ENCODE measurements at regions not wholly inside any gene's neighbourhood (a gene's known extent, or its start where the extent isn't known, plus 50 kb on each side); places are given as distances from the start of the nearest gene placed in this dataset.
"Not testable (repeated sequence)": the region's sequence is repeated elsewhere in the genome, so short reads cannot be mapped to it uniquely, and the experiment has no call there.

DNA sequence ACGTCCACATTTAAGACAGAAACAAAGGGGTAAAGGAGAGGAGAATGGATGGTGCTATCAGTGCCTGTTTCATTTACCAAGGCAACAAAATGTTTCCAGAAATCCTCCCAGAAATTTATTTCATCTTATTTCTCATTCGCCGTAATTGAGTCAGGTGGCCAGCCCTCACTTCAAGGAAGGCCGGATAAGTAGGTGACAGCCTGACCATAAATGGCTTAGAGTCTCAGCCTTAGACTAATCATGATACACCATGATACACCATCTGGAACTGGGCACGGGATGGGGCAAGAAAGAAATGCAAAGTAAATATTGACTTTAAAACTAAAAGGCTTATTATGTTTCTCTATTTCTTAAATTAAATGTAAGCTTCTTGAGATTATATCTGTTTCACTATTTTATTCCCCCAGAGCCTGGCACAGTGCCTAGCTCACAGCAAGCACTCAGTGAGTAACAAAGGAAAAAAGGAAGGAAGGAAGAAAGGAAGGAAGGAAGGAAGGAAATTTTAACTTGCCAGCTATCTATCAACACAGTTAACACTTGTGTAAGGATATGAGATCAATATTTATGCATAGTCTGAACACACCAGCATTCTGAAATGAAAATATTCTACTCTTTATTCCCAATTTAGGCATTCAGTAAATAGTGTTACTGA lies 106.1 kb upstream of the FSCB start:
- no peak for DNase-seq (ENCODE audit: low read depth)
- TF ChIP-seq, protein P1, sequence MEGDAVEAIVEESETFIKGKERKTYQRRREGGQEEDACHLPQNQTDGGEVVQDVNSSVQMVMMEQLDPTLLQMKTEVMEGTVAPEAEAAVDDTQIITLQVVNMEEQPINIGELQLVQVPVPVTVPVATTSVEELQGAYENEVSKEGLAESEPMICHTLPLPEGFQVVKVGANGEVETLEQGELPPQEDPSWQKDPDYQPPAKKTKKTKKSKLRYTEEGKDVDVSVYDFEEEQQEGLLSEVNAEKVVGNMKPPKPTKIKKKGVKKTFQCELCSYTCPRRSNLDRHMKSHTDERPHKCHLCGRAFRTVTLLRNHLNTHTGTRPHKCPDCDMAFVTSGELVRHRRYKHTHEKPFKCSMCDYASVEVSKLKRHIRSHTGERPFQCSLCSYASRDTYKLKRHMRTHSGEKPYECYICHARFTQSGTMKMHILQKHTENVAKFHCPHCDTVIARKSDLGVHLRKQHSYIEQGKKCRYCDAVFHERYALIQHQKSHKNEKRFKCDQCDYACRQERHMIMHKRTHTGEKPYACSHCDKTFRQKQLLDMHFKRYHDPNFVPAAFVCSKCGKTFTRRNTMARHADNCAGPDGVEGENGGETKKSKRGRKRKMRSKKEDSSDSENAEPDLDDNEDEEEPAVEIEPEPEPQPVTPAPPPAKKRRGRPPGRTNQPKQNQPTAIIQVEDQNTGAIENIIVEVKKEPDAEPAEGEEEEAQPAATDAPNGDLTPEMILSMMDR (IDR thresholded peaks at IDR 0.05; ENCODE audit: insufficient read depth, low read depth, low read length, missing control alignments) = no peak
- no peak overlapping the region for H3K4me3 ChIP-seq (ENCODE audit: low read length)

DNA sequence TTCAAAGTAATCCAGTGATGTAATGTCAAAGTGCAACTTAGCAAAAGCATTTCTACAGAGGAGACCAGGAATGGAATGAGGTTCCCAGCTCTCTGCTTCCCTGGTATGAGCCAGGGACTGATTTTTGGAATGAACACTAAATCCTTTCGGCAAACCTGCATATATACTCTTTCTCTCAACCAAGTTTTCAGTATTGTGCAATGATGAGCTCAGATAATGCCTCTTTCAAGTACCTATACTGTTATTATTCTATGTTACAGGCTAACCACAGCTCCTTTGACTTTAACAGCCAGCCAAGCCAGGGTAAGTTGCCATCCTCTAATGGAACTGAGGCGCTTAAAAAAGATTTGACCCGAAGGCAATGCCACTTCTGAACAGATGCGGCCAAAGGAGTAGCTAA lies 104.9 kb upstream of the FSCB start:
- H3K4me3 ChIP-seq (ENCODE audit: low read length) = no peak overlapping the region
- DNase-seq (ENCODE audit: low read depth) = no peak
- TF ChIP-seq, protein P1 (IDR thresholded peaks at IDR 0.05; ENCODE audit: insufficient read depth, low read depth, low read length, missing control alignments) = no peak

DNA sequence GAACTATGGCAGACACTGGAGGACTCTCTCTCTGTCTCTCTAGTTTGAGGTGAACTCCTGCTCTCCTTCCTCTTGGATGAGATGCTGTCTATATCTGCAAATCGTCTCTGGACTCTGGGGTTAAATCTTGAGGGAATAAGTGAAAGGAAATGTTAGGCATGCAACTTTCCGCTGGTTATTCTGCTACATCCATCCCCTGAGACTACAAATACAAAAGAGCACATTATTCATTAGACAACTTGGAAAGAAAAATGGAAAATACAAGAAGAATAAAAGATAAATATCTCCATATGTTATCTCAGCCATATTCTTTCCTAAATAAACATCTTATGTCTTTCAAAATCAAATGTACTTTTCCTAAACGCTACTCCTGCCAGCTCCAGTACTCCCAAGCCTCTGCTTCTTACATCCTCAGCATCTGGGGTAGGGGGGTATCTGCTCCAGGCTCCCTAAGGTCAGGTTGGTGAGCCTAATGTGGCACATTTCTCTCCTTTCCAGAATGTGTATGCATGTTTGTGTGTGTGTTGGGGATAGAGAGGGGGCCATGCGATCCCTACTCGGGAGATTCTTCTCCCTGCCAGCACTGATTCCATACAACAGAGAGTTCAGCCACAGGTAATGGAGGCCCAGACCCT lies 102.9 kb upstream of the FSCB start:
- no peak for DNase-seq (ENCODE audit: low read depth)
- TF ChIP-seq, protein P1 (IDR thresholded peaks at IDR 0.05; ENCODE audit: insufficient read depth, low read depth, low read length, missing control alignments) = no peak
- no peak overlapping the region for H3K4me3 ChIP-seq (ENCODE audit: low read length)

DNA sequence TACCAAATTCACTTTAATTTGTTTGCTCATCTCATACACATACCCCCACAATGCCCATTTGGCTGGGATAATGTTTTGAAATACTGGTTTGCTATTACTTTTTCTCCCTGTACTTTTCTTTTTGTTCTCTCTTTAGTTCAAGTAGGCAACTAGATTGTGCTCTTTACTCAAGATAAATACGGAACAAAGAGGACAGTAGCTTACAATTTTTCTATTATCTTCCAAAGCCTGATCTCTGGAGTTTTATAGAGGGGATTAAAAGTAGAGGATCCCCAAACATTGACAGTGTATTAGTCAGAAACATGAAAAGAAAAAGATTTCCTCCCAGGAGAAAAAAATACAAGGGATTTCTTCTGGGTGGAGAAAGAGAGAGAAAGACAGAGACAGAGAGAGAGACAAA lies 102.1 kb upstream of the FSCB start:
- TF ChIP-seq, protein P1 (IDR thresholded peaks at IDR 0.05; ENCODE audit: insufficient read depth, low read depth, low read length, missing control alignments) = no peak
- no peak overlapping the region for H3K4me3 ChIP-seq (ENCODE audit: low read length)
- DNase-seq (ENCODE audit: low read depth) = no peak

DNA sequence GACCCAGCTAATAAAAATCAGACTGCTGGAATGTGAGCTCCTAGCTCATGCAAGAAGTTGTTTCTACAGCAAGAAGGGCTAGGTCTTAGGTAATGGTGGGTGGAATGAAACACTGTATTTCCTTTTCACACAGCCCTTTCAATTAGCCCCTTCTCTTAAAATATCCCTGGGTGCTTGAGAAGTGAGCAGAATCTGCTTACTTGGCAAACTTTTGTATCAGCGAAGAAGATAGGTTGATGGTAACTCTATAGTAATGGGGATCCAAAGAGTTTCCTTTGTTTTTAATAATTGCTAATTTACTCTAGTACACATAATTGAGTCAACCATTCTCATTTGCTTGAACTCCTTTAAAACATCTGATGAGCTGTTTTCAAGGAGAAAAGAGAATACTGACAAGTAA lies 100.6 kb upstream of the FSCB start:
- no peak for DNase-seq (ENCODE audit: low read depth)
- TF ChIP-seq, protein P1 (IDR thresholded peaks at IDR 0.05; ENCODE audit: insufficient read depth, low read depth, low read length, missing control alignments) = no peak
- no peak overlapping the region for H3K4me3 ChIP-seq (ENCODE audit: low read length)

DNA sequence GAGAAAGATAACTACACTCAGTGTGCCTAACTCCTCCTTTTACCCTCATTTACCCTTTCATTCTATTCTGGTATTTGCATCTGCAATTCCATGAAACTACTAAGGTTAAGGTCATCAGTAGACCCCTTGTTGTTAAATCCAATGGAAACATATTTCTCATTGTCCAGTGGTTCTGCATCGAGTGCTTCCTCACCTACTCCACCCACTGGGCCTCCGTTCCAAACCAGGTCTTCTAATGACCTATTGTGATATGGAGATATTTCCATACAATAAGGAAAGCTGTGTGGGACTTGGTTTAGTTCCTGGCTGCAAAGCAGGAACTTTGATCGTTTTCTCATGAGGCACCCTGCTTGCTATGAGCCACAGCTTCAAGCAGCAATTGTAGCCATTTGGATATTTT lies 99.5 kb upstream of the FSCB start:
- DNase-seq (ENCODE audit: low read depth) = no peak
- no peak overlapping the region for H3K4me3 ChIP-seq (ENCODE audit: low read length)
- TF ChIP-seq, protein P1 (IDR thresholded peaks at IDR 0.05; ENCODE audit: insufficient read depth, low read depth, low read length, missing control alignments) = no peak

DNA sequence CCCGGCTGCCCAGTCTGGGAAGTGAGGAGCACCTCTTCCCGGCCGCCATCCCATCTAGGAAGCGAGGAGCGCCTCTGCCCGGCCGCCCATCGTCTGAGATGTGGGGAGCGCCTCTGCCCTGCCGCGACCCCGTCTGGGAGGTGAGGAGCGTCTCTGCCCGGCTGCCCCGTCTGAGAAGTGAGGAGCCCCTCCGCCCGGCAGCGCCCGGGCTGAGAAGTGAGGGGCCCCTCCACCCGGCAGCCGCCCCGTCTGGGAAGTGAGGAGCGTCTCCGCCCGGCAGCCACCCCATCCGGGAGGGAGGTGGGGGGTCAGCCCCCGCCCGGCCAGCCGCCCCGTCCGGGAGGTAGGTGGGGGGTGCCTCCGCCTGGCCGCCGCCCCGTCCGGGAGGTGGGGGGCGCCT lies 94.2 kb upstream of the FSCB start:
- H3K4me3 ChIP-seq (ENCODE audit: low read length); DNase-seq (ENCODE audit: low read depth): not testable (repeated sequence)

Data from epithelial cell of esophagus (primary cell).